Activated gamma-delta T cell (primary cell): ENCODE measurements at regions not wholly inside any gene's neighbourhood (a gene's known extent, or its start where the extent isn't known, plus 50 kb on each side); places are given as distances from the start of the nearest gene placed in this dataset.
"Not testable (repeated sequence)": the region's sequence is repeated elsewhere in the genome, so short reads cannot be mapped to it uniquely, and the experiment has no call there.

Experiments
- DNase-seq: peaks from one replicate; lab custom pipeline; 2025; lab: John Stamatoyannopoulos, UW

GRCh38 chr17:47066841-47067682 lies 88.0 kb upstream of the RPRML start:
- DNase-seq = peak; percentile 16

- no peak for DNase-seq
Measured at GRCh38 chr17:47066095-47066494, 87.0 kb upstream of the RPRML start.

- no peak for DNase-seq
Measured at GRCh38 chr17:47064684-47065083, 85.6 kb upstream of the RPRML start.

- no peak for DNase-seq
Measured at GRCh38 chr17:47063475-47063874, 84.4 kb upstream of the RPRML start.

- DNase-seq = not testable (repeated sequence)
Measured at GRCh38 chr17:47062851-47063250, 83.8 kb upstream of the RPRML start.

- DNase-seq = not testable (repeated sequence)
Measured at GRCh38 chr17:47060005-47060404, 81.0 kb upstream of the RPRML start.

- no peak for DNase-seq
Measured at GRCh38 chr17:47057830-47058229, 78.8 kb upstream of the RPRML start.

- not testable (repeated sequence) for DNase-seq
Measured at GRCh38 chr17:47057279-47057678, 78.2 kb upstream of the RPRML start.

- DNase-seq = not testable (repeated sequence)
Measured at GRCh38 chr17:47056687-47057086, 77.6 kb upstream of the RPRML start.
